Thoracic aorta (tissue), 2 donors: ENCODE measurements at regions not wholly inside any gene's neighbourhood (a gene's known extent, or its start where the extent isn't known, plus 50 kb on each side); places are given as distances from the start of the nearest gene placed in this dataset.

Experiments
- ATAC-seq: fragments of 150-250 bp; one replicate; pipeline ENCODE4 v1.8.0; 2017; ENCODE audit warnings: low read depth; ENCODE audit not compliant: insufficient number of reproducible peaks, low FRiP score
- DNase-seq: peaks from one replicate; pipeline ENCODE4 v3.0.0-alpha.2; 2020; ENCODE audit warnings: low spot score
- H3K27ac ChIP-seq, 2 donors: fragments of 200-600 bp; sonication (generic); 1 replicate in 1 of 2; 2 replicates in 1 of 2; pipeline ENCODE4 v1.5.1; 2016; ENCODE audit warnings: mild to moderate bottlenecking in 2 of 2, moderate library complexity in 2 of 2
- H3K27me3 ChIP-seq: fragments of 200-600 bp; sonication (generic); replicated peaks from 2 replicates; pipeline ENCODE4 v1.6.0; 2016; ENCODE audit warnings: mild to moderate bottlenecking; ENCODE audit not compliant: insufficient read depth
- H3K36me3 ChIP-seq: fragments of 200-600 bp; sonication (generic); one replicate; pipeline ENCODE4 v1.5.1; 2016
- H3K4me1 ChIP-seq, 2 donors: fragments of 200-600 bp; sonication (generic); 1 replicate in 1 of 2; 2 replicates in 1 of 2; pipeline versions ENCODE4 v1.5.1 to v1.6.0; 2016; ENCODE audit warnings: low read depth in 2 of 2, mild to moderate bottlenecking in 1 of 2; ENCODE audit not compliant: control insufficient read depth in 1 of 2
- H3K4me3 ChIP-seq: fragments of 200-600 bp; sonication (generic); 2 replicates; pipeline ENCODE4 v1.5.1; 2016; ENCODE audit warnings: mild to moderate bottlenecking
- H3K9me3 ChIP-seq: fragments of 200-600 bp; sonication (generic); 2 replicates; pipeline ENCODE4 v1.5.1; 2016
- CTCF ChIP-seq: fragments of 200-600 bp; sonication (generic); IDR thresholded peaks from one replicate; pipeline ENCODE4 v1.5.1; 2019; ENCODE audit warnings: antibody characterized with exemption

- no peak overlapping the region for H3K27ac ChIP-seq
- no peaks in the 10 kb centered on the region for H3K9me3 ChIP-seq
- no peak overlapping the region for H3K4me3 ChIP-seq
- H3K4me1 ChIP-seq: no peaks in the 10 kb centered on the region
- no peaks in the 10 kb centered on the region for H3K27me3 ChIP-seq
- no peak for TF ChIP-seq CTCF
- DNase-seq (no peak), ATAC-seq (no peak)
- no peaks in the 10 kb centered on the region for H3K36me3 ChIP-seq
Observed at GRCh38 chr11:30730011-30730410, 143.9 kb upstream of the MPPED2 start.

- TF ChIP-seq CTCF: no peak
- H3K9me3 ChIP-seq: no peaks in the 10 kb centered on the region
- H3K27ac ChIP-seq: no peak overlapping the region
- H3K27me3 ChIP-seq: no peaks in the 10 kb centered on the region
- no peak overlapping the region for H3K4me3 ChIP-seq
- ATAC-seq: no peak
- H3K36me3 ChIP-seq: no peaks in the 10 kb centered on the region
- no peaks in the 10 kb centered on the region for H3K4me1 ChIP-seq
- DNase-seq: no peak
Observed at GRCh38 chr11:30729187-30729713, 143.1 kb upstream of the MPPED2 start.

- no peak for TF ChIP-seq CTCF
- ATAC-seq (no peak), DNase-seq (no peak)
- Histone ChIP-seq H3K27ac (no peak overlapping the region), H3K36me3 (no peaks in the 10 kb centered on the region), H3K27me3 (no peaks in the 10 kb centered on the region), H3K4me3 (no peak overlapping the region), H3K9me3 (no peaks in the 10 kb centered on the region), H3K4me1 (no peaks in the 10 kb centered on the region)
Observed at GRCh38 chr11:30725645-30726195, 139.6 kb upstream of the MPPED2 start.

- Histone ChIP-seq H3K4me1 (no peaks in the 10 kb centered on the region), H3K27me3 (no peaks in the 10 kb centered on the region), H3K4me3 (no peak overlapping the region), H3K27ac (no peak overlapping the region), H3K9me3 (no peaks in the 10 kb centered on the region), H3K36me3 (no peaks in the 10 kb centered on the region)
- DNase-seq: no peak
- TF ChIP-seq CTCF: no peak
- ATAC-seq: no peak
Observed at GRCh38 chr11:30724274-30724673, 138.1 kb upstream of the MPPED2 start.

GRCh38 chr11:30719371-30719770 lies 133.2 kb upstream of the MPPED2 start:
- no peaks in the 10 kb centered on the region for H3K9me3 ChIP-seq
- no peak overlapping the region for H3K4me3 ChIP-seq
- no peak for DNase-seq
- no peaks in the 10 kb centered on the region for H3K27me3 ChIP-seq
- no peak overlapping the region for H3K27ac ChIP-seq
- ATAC-seq: no peak
- no peak for TF ChIP-seq CTCF
- H3K4me1 ChIP-seq: no peaks in the 10 kb centered on the region
- H3K36me3 ChIP-seq: no peaks in the 10 kb centered on the region
